Glutamatergic neuron (in vitro differentiated cells): ENCODE measurements at regions not wholly inside any gene's neighbourhood (a gene's known extent, or its start where the extent isn't known, plus 50 kb on each side); places are given as distances from the start of the nearest gene placed in this dataset.

Experiments used
- DNase-seq: peaks from one replicate; pipeline ENCODE4 v3.0.0; 2022
- H3K27ac Mint-ChIP-seq: one replicate; pipeline ENCODE4 v1.8.0; 2020; ENCODE audit warnings: mild to moderate bottlenecking, mixed read lengths, inconsistent platforms; ENCODE audit not compliant: unreplicated experiment
- H3K27me3 Mint-ChIP-seq: one replicate; pipeline ENCODE4 v1.8.0; 2020; ENCODE audit warnings: mild to moderate bottlenecking, moderate library complexity, mixed read lengths, inconsistent platforms; ENCODE audit not compliant: unreplicated experiment
- H3K36me3 Mint-ChIP-seq: one replicate; pipeline ENCODE4 v1.8.0; 2020; ENCODE audit warnings: mild to moderate bottlenecking, mixed read lengths, inconsistent platforms; ENCODE audit not compliant: unreplicated experiment
- H3K4me1 Mint-ChIP-seq: one replicate; pipeline ENCODE4 v1.8.0; 2020; ENCODE audit warnings: mild to moderate bottlenecking, low read depth, mixed read lengths, inconsistent platforms; ENCODE audit not compliant: unreplicated experiment
- H3K4me3 Mint-ChIP-seq: one replicate; pipeline ENCODE4 v1.8.0; 2020; ENCODE audit warnings: mild to moderate bottlenecking, mixed read lengths, inconsistent platforms; ENCODE audit not compliant: unreplicated experiment
- H3K9me3 Mint-ChIP-seq: one replicate; pipeline ENCODE4 v1.8.0; 2020; ENCODE audit warnings: mild to moderate bottlenecking, moderate library complexity, mixed read lengths, inconsistent platforms; ENCODE audit not compliant: unreplicated experiment
- TF ChIP-seq, protein P1 (sequence below): fragments of 200-600 bp; sonication (generic); IDR thresholded peaks from one replicate; pipeline ENCODE4 v1.5.0; 2021; ENCODE audit not compliant: partially characterized antibody, unreplicated experiment

DNA sequence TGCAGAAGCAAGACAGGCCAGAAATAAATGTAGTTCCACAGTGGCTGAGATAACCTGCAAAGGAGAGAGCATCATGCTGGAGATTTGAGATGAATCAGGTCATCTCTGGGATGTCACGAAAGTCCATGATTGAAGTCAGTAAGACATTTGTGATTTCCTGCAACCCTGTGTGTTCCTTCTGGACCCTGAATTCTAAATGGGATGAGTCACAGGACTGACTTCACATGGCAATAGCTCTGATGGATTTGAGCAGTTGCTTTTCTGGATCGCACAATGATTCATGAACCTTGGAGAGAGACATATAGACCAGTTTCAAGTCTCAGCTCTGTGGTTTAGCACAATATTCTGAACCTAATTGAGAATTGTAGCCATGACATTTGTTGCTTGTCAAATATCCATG lies 102.9 kb downstream of the TSN start:
- no peak overlapping the region for H3K4me3 Mint-ChIP-seq
- no peak overlapping the region for H3K27ac Mint-ChIP-seq
- H3K27me3 Mint-ChIP-seq: peaks cover 4% of the 10 kb centered on the region
- DNase-seq: no peak
- H3K4me1 Mint-ChIP-seq: no peaks in the 10 kb centered on the region
- no peaks in the 10 kb centered on the region for H3K36me3 Mint-ChIP-seq
- TF ChIP-seq, protein P1, sequence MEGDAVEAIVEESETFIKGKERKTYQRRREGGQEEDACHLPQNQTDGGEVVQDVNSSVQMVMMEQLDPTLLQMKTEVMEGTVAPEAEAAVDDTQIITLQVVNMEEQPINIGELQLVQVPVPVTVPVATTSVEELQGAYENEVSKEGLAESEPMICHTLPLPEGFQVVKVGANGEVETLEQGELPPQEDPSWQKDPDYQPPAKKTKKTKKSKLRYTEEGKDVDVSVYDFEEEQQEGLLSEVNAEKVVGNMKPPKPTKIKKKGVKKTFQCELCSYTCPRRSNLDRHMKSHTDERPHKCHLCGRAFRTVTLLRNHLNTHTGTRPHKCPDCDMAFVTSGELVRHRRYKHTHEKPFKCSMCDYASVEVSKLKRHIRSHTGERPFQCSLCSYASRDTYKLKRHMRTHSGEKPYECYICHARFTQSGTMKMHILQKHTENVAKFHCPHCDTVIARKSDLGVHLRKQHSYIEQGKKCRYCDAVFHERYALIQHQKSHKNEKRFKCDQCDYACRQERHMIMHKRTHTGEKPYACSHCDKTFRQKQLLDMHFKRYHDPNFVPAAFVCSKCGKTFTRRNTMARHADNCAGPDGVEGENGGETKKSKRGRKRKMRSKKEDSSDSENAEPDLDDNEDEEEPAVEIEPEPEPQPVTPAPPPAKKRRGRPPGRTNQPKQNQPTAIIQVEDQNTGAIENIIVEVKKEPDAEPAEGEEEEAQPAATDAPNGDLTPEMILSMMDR: no peak
- no peaks in the 10 kb centered on the region for H3K9me3 Mint-ChIP-seq

DNA sequence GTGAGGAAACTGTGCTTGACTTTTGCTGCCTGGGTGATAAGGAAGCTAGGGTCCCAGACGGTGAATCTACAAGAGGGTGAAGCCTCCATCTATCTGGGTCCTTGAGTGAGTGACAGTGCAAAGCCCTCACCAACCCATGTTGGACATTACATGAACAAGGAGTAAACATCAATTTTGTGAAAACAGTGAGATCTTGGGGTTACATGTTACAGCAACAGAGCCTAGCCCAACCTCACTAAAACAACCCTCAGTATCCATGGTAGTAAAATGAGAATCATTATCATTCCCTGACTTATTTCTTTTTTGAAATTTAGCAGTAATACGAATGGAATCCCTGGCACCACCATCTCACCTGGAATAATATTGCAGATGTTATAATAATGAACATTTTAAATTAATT lies 103.4 kb downstream of the TSN start:
- Mint-ChIP-seq H3K4me1 (no peaks in the 10 kb centered on the region), H3K4me3 (no peak overlapping the region), H3K27ac (no peak overlapping the region), H3K9me3 (no peaks in the 10 kb centered on the region), H3K36me3 (peaks cover 3% of the 10 kb centered on the region), H3K27me3 (peaks cover 4% of the 10 kb centered on the region)
- TF ChIP-seq, protein P1: no peak
- DNase-seq: no peak

DNA sequence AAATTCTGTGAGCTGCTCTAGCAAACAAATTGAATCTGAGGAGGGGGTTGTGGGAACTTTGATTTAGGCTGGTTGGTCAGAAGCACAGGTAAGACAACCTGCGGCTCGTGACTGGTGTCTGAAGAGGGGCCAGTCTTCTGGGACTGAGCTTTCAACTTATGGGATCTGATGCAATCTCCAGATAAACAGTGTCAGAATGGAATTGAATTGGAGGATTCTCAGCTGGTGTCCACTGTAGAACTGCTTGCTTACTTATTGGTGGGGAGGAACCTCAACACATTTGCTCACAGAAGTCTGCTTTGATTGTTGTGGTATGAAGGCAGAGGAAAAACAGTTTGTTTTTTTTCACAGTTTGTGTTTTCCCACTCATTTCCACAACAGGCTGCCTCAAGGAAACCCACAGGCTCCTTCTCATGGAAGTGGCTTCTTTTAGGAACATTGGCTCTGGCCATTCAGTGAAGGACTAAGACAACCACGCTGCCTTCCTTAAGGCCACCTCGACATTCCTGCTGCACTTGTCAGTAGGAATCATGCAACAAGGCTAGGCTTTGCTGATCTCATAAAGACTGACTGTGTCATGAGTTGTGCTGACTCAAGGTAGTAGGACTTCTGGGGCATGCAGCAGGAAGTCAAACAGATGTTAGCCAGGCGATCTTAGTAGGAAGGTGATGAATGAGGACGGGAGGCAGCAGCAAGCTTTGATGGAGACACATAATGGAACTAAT lies 104.7 kb downstream of the TSN start:
- Mint-ChIP-seq H3K36me3 (peaks cover 4% of the 10 kb centered on the region), H3K9me3 (no peaks in the 10 kb centered on the region), H3K4me1 (no peaks in the 10 kb centered on the region), H3K27ac (no peak overlapping the region), H3K27me3 (peaks cover 4% of the 10 kb centered on the region), H3K4me3 (no peak overlapping the region)
- TF ChIP-seq, protein P1: no peak
- DNase-seq: no peak

DNA sequence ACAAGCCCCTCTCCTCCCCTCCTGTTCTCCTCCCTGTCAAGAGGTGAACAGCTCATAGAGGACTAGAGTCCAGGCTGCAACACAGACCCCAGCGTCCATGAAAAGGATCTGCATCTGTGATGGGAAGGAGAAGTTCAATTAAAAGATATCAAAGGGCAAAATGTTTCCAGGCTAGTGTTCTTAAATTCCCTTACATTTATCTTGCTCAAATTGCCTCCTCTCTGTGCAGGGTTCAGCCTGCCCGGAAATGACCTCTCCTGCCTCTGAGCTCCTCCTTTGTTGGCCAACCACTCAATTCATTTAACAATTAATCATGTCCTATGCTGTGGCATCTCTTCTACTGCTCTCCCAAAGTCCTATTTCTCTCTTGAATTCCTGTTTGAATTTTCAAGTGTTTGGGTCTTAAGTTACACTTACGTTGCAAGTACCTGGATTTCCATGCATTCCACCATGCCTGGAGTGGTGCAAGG lies 105.3 kb downstream of the TSN start:
- H3K4me3 Mint-ChIP-seq: no peak overlapping the region
- H3K27me3 Mint-ChIP-seq: peaks cover 4% of the 10 kb centered on the region
- peaks cover 4% of the 10 kb centered on the region for H3K36me3 Mint-ChIP-seq
- H3K4me1 Mint-ChIP-seq: no peaks in the 10 kb centered on the region
- TF ChIP-seq, protein P1: no peak
- H3K9me3 Mint-ChIP-seq: no peaks in the 10 kb centered on the region
- no peak for DNase-seq
- no peak overlapping the region for H3K27ac Mint-ChIP-seq

DNA sequence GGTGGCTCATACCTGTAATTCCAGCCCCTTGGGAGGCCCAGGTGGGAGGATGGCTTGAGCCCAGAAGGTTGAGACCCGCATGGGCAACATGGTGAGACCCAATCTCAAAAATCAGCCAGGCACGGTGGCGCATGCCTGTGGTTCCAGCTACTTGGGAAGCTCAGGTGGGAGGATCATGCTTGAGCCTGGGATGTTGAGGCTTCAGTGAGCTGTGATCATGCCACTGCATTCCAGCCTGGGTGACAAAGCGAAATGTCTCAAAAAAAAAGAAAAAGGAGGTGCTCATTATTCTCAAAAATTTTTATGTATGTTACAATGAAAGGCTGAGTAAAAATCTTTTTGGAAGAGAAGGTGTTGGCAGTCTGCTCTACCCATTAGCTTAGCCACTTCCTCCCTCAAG lies 106.8 kb downstream of the TSN start:
- DNase-seq: no peak
- H3K9me3 Mint-ChIP-seq: no peaks in the 10 kb centered on the region
- TF ChIP-seq, protein P1: no peak
- H3K4me1 Mint-ChIP-seq: no peaks in the 10 kb centered on the region
- H3K27ac Mint-ChIP-seq: no peak overlapping the region
- H3K27me3 Mint-ChIP-seq: peaks cover 7% of the 10 kb centered on the region
- H3K4me3 Mint-ChIP-seq: no peak overlapping the region
- H3K36me3 Mint-ChIP-seq: peaks cover 4% of the 10 kb centered on the region
